GM18511 (cell line): ENCODE measurements at regions not wholly inside any gene's neighbourhood (a gene's known extent, or its start where the extent isn't known, plus 50 kb on each side); places are given as distances from the start of the nearest gene placed in this dataset.
"Not testable (repeated sequence)": the region's sequence is repeated elsewhere in the genome, so short reads cannot be mapped to it uniquely, and the experiment has no call there.

Experiments
- ATAC-seq: cut with Tn5 transposase; IDR thresholded peaks from one replicate; pipeline ENCODE4 v1.9.1; 2021; ENCODE audit warnings: mild to moderate bottlenecking, moderate library complexity; ENCODE audit not compliant: unreplicated experiment

DNA sequence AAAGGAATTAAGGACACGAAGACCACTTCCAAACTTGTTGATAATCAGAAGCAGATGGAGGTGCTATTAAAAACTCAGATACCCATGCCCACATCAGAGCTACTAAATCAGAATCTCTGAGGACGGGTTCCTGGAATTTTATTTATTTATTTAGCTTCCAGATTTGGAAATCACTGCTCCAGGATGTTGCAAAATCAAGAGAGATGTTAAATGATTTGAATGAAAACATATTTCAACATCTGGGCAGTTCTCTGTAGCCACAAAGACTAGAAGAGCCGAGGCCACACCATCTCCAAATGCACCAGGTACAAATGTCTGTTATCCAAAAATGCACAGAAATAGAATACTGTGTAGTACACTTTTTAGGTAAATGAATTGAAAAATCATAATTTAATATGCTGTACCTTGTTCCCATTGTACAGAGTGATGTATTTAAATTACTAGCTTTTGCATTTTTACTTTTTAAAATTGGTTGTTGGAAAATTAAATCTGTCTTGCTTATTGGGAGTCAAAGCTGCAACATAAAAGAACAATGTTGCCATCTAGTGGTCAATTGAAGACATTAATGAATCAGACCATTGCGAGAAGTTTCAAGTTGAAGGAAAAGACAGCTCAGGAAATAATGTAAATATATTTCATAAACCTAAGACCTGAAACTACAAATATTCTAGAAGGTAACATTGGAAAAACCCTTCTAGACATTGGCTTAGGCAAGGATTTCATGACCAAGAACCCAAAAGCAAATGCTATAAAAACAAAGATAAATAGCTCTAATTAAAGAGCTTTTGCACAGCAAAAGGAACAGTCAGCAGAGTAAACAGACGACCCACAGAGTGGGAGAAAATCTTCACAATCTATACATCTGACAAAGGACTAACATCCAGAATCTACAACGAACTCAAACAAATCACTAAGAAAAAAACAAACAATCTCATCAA is 151.3 kb upstream of the TTC29 start:
- peak; percentile 81 for ATAC-seq

- no peak for ATAC-seq
Observed at GRCh38 chr4:147101678-147102077, 156.0 kb upstream of the TTC29 start.

DNA sequence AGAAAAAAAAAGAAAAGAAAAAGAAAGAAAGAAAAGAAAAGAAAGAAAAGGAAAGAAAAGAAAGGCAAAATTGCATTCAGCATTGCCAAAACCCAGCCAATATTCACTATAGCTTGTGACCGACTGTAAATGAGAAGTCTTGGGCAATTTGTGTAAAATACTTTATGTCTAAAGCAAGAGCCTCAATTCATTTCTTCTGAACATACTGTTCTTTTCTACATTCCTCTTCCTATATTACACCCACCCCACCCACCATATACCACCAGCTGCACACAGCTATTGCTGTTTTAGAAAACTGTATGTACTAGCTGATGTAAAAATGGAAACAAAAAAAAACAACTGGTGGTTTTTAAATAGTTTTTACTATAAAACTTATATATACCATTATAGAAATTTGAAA is 156.9 kb upstream of the TTC29 start:
- no peak for ATAC-seq

GRCh38 chr4:147103403-147103946 is 157.8 kb upstream of the TTC29 start:
- ATAC-seq, result no peak

DNA sequence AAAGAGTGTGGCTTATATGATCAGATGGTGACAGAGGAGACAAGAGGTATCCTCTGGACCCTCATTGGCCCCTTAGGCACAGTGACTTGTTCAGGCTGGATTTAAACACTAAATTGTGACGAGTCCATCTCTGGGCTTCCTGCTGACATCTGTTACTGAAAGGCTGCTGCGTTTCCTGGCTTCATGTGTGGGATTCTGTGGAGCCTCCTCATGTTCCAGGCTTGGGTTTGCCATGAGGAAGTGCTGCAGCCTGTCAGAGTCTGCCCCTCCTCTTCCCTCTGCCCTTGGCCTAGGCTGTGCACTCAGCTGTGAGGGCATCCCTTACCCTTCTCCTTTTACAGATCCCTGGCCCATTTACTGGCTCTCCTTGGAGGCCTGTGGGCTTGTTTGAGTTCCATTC is 159.1 kb upstream of the TTC29 start:
- ATAC-seq, result no peak

GRCh38 chr4:147108409-147108808 is 162.7 kb upstream of the TTC29 start:
- no peak for ATAC-seq

DNA sequence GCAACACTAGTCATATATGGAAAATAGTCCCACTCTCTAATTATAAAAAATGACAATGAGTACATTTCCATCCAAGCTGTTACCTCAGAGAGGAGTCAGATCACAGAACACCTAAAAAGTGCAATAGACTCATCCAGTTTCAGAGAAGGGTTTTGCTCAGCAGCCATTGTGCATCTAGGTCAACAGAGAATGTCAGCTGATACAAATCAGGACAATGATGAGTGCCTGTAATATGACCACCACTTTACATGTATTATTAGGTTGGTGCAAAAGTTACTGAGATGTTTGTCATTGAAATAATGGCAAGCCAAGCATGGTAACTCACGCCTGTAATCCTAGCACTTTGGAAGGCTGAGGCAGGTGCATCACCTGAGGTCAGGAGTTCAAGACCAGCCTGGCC is 164.1 kb upstream of the TTC29 start:
- ATAC-seq, result no peak

- ATAC-seq, result no peak
Observed at GRCh38 chr4:147110473-147111367, 165.1 kb upstream of the TTC29 start.

DNA sequence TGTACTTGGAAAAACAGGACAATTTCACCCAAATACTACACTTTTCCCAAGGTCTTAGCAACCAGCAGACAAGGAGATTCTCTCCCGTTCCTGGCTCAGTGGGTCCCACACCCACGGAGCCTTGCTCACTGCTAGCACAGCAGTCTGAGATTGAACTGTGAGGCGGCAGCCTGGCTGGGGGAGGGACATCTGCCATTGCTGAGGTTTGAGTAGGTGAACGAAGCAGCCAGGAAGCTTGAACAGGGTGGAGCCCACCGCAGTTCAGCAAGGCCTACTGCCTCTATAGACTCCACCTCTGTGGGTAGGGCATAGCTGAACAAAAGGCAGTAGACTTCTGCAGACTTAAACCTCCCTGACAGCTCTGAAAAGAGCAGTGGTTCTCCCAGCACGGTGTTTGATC is 166.5 kb upstream of the TTC29 start:
- ATAC-seq, result not testable (repeated sequence)

DNA sequence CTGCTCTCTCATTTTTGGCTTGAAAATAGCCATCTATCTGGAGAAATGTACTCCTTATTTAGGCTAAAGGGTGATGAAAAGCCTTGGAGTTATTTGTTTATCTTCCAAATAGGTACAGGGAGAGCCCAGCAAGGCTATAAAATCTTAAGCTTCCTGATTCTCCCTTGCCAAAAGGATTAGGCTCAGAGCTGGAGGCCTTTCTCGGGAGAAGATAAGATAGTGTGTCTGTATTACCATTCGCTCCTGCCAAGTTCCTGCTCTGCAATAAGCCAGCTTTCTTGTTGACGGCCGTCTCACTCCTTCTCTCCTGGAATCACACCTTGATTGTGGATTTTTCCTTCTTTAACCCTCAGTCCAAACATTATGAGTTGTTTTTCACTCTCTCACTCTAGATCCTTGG is 171.8 kb upstream of the TTC29 start:
- ATAC-seq, result no peak

DNA sequence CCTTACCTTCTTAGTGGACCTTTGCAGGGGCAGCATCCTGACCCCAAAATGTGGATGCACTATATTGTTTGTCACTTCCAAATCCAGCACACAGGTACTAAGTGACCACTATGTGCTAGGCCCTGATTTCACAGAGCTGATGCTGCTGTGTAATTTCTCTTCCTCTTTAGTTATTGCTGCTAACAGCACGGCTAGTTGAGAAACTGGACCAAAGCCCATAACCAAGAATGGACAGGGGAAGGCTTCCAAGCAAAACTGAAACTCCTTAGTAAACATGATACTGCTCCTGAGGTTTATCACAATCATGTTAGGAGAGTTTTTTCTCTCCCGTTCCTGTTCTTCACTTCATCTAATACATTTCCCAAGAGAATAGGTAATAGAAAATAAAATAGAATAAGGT is 172.9 kb upstream of the TTC29 start:
- no peak for ATAC-seq

DNA sequence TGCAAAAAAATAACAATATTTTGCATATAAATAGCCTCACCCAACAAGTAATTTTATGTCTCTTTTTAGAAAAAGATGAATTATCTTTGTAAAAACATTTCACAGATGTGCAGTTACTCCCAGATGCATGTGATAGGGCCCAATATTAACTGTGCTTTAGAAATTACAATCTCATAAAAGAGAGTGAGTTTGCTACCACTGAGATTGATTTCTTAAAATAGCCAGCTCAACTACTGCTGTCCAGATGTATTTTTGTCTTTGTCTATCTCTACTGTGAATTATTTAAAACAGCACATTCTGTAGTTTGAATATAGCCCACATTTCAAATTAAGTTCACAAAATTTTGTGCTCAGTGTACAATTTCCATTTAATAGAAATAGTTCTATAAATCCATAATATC is 177.0 kb upstream of the TTC29 start:
- ATAC-seq, result no peak

DNA sequence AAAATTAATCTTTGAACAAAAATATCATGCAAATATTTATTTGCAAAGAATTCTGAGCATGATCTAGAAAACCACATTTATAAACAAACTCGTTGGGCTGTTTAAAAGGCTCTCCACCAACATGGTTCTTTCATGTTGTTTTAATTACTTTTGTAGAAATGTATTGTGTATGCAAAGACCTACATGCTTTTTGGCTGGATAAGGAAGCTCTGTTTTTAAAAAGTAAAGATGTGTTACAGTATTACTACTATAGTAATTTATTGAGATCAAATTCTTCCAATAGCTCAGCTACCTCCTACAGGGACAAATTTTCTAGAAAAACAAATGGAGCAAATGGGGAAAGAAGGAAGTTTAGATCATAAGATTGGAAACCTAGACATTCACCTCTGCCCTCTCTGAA is 177.5 kb upstream of the TTC29 start:
- ATAC-seq, result no peak

DNA sequence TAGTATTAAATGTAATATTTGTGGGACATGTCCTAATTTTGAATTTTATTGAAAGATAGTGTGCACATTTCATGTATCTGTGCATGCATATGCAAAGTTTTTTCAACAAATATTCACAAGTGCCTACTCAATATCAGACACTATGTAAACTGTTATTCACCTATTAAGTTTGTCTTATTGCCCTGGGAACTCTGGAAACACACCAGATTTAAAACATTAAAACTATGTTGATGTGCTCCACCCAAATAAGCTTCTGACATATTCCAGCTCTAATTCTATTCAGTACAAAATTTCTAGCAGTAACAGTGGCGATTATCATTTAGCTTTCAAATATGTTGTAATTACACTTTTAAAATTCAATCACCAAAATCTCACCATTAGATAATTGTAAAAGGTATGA is 183.1 kb upstream of the TTC29 start:
- ATAC-seq, result no peak

- no peak for ATAC-seq
Observed at GRCh38 chr4:147129687-147130086, 184.0 kb upstream of the TTC29 start.

DNA sequence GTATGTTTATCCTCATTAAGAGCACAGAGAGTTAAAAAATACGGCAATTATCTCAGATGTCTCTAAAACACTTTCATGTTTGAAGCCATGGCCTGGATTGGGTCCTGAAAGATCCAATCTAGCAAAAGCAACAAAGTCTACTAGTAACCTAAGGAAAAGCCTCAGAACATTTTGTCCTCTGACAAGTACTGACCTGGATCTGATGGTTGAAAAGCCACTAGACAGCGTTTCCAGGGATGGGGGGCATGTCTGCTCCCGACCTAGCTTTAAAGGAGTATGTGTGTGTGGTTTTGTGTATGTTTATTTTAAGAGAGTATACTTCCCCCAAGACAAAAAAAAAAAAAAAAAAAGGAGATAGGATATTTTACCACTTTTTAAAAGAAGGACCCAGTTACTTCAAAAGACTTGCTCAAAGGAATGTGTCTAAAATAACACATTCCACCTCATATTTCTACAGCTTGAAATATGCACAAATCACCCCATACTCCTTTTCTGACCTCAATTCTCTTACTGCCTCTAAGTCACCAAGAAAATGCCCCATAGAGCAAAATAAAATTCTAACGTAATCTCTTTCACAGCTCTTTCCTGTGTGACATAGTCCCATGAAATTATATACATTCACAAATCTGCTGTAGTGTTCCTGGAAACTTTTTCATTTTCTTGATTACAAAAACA is 189.0 kb upstream of the TTC29 start:
- ATAC-seq, result no peak

DNA sequence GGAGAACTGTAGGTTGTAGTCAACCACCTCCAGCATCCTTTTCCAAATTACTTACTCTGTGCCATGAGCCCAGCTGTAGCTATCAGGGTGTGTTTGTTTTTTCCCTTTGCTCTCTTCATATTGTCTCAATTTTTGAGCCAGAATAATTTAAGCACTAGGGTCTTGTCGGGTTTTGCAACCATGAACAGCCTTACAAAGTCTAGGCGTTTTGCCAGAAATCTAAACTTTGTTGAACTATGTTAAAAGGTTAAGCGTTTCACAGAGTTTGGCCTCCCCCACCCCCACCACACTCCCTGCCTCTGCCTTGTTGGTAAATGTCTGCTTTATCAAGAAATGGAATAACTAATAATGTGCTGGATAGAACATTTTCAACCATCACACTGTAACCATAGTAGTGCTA is 190.6 kb upstream of the TTC29 start:
- no peak for ATAC-seq

GRCh38 chr4:147136751-147137150 is 191.1 kb upstream of the TTC29 start:
- no peak for ATAC-seq

DNA sequence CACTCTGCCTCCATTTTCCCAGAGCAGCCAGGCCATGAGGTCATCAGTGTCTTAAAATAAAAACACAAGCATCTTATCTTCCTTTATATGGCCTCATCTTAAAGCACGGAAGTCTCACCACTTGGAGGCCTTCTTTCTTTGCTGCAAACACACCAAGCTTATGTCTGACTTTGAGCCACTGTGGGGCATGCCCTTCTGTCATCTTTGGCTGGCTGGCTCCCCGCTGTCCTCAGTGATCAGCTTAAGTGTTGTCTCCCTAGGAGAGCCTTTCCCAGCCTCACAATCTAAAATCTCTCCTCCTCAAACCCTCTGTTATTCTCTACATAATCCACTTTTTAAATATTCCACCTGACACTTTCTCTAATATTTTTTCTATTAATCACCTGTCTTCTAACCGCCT is 191.6 kb upstream of the TTC29 start:
- ATAC-seq, result no peak

DNA sequence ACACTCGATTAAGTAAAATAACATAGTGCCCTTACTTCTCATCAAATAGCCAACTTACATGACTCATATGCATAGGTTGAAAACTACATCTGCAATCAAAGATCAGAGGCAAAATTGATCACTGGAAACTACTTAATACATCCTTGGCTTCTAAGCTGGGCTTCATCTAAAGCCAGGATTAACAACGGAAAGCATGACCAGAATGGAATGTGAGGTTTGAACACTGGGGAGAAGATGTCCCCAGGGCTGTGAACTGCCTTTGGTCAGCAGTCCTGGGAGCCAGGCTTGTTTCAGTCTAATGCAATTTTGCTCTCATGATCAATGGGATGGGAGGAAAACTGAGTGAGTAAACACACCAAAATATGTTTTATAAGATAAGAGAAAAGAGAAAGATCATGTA is 192.5 kb upstream of the TTC29 start:
- no peak for ATAC-seq
